GM04504 (cell line): ENCODE measurements at regions not wholly inside any gene's neighbourhood (a gene's known extent, or its start where the extent isn't known, plus 50 kb on each side); places are given as distances from the start of the nearest gene placed in this dataset.
"Not testable (repeated sequence)": the region's sequence is repeated elsewhere in the genome, so short reads cannot be mapped to it uniquely, and the experiment has no call there.

ENCODE experiments used
- DNase-seq: peaks from one replicate; pipeline ENCODE4 v3.0.0-alpha.2; 2012; ENCODE audit warnings: low read depth

- DNase-seq: no peak
Measured at GRCh38 chr9:119917175-119917574, 547.9 kb upstream of the BRINP1 start.

DNA sequence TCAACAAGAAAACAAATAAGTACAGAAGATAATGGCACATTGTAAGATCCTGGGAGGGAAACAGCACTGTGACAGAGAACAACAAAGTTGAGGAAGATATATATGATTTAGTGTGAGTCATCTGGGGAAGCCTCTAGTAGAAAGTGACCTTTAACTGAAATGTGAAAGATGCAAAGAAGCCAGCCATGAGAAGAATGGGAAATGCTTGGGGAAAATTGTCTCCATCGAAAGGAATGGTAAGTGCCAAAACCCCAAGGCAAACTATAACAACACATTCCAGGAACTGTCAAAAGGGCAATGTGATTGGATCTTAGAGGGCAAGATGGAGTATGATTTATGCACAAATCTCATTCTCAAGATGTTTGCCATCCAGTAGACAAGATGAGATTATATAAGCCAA is 537.8 kb upstream of the BRINP1 start:
- DNase-seq: no peak

- DNase-seq: no peak
Measured at GRCh38 chr9:119905724-119906123, 536.5 kb upstream of the BRINP1 start.

- DNase-seq: no peak
Measured at GRCh38 chr9:119903851-119904250, 534.6 kb upstream of the BRINP1 start.

GRCh38 chr9:119902611-119903010 is 533.4 kb upstream of the BRINP1 start:
- no peak for DNase-seq

DNA sequence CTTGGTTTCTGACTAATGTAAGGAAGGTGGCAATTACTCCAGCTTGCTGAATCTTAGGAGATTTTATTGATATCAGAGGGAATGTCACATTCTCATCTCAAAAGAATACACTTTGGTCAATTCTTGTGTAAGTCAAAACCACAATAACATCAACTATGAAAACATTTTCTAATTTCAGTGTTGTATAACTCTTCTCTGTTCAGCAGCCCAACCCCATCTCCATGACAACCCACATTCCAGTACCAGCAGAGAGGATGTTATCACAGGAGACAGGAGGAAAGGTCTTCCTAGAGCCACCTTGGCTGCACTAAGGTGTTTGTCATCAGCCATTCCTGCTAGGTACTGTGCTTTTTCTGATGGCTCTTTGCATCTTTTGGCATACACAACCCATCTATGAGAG is 529.1 kb upstream of the BRINP1 start:
- DNase-seq: no peak

- no peak for DNase-seq
Measured at GRCh38 chr9:119884438-119884837, 515.2 kb upstream of the BRINP1 start.

GRCh38 chr9:119881898-119882297 is 512.7 kb upstream of the BRINP1 start:
- DNase-seq: no peak

DNA sequence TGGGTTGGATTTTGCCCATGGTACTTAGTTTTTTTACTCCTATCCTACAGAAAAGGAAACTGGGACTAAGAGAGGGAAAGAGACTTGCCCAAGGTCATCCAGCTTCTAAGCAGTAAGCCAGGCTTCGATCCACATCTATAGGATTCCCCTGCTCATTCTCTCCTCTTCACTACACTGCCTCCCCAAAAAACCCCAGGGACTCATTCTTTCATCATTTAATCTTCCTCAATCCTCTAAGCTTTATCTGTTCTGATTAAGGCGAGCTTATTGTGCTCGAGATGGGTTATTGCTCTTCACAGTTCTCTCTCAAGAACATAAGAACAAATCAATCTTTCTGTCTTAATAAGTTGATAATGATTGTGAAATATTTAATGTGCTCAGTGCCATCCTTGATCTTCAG is 511.1 kb upstream of the BRINP1 start:
- DNase-seq: no peak

- no peak for DNase-seq
Measured at GRCh38 chr9:119877306-119877705, 508.1 kb upstream of the BRINP1 start.

- no peak for DNase-seq
Measured at GRCh38 chr9:119873877-119874276, 504.6 kb upstream of the BRINP1 start.

- not testable (repeated sequence) for DNase-seq
Measured at GRCh38 chr9:119870251-119870650, 501.0 kb upstream of the BRINP1 start.

DNA sequence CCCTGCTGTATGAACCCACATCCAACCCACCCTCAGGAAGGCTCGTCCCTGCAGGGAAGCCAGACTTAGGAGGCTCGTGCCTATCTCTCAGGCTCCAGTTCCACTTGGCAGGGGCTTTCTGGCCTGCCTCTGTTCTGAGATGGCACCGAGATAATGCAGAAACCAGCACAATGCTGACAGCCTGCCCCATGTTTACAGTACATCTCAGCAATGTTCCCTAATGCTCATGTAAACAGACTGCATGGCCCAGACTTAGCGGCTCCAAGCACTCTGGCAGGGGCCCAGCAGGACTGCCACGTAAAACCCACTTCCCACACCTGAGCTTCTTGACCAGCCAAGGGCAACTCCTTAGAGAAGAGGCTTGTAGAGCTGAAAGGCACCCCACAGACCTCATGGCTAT is 499.5 kb upstream of the BRINP1 start:
- no peak for DNase-seq

- no peak for DNase-seq
Measured at GRCh38 chr9:119861842-119862241, 492.6 kb upstream of the BRINP1 start.

DNA sequence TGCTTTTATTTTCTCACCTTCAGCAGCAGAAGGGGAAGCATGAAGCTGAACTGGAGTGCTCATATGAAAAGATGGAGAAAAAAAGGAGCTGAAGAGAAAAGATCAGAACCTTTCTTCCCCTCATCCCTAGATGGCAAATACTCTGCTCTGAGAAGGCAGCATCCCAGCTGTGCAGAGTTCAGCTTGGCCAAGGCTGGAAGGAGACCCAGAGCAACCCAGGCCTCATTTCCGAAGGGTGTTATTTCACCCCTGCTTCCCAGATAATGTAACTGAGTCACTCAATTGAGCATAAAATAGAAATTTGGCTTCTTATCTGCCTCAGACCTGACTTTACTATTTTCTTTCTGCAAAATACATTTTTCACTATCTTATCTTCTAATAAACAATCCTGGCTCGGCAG is 489.9 kb upstream of the BRINP1 start:
- no peak for DNase-seq

DNA sequence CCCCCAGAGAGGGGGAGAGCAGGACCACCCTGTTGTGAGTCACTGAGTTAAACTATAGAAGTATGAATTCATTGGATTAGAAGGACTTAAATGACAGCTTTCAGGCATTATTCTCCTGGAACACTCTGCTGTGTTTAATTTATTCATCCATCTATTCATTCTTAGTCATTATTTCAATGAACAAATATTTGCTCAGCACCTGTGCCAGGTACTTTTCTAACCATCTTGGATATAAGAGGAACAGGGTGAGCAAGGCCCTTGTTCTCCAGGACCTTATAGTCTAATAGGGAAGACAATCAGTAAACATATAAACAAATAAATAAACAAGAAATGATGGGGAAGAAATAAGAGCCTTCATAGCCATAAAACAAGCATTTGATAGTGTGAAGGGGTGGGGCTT is 483.9 kb upstream of the BRINP1 start:
- DNase-seq: no peak

DNA sequence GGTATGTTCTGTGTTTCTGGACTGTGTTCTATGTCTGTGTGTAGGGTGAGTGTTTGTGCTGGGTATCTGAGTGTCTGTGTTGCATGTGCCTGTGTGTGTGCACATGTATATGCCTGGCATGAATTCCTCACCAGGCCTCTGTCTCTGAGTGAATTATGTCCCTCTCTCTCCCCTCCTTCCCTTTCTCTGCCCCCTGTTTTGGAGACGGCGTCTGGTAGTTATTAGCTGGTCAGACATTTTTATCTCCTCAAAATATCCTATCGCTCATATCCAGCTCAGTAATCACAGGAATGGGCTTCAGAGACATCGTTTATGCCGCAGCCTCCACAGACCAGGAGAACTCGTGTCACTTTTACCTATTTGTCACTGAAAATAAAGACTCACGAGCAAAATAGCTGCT is 483.2 kb upstream of the BRINP1 start:
- DNase-seq: no peak

- no peak for DNase-seq
Measured at GRCh38 chr9:119844431-119844830, 475.2 kb upstream of the BRINP1 start.

GRCh38 chr9:119841016-119841415 is 471.8 kb upstream of the BRINP1 start:
- DNase-seq: no peak

- DNase-seq: no peak
Measured at GRCh38 chr9:119839888-119840287, 470.7 kb upstream of the BRINP1 start.

DNA sequence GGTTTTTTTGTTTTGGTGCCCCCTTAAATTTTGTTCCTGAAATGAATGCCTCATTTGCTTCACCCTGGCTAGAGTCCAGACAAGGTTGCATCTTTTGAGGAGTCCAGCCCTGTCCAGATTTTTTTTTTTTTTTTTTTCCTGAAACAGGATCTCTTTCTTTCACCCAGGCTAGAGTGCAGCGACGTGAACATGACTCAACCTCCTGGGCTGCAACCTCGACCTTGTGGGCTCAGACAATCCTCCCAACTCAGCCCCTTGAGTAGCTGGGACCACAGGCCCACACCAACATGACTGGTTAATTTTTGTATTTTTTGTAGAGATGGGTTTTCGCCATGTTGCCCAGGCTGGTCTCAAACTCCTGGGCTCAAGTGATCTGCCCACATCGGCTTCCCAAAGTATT is 469.0 kb upstream of the BRINP1 start:
- no peak for DNase-seq

- DNase-seq: no peak
Measured at GRCh38 chr9:119836036-119836435, 466.8 kb upstream of the BRINP1 start.

DNA sequence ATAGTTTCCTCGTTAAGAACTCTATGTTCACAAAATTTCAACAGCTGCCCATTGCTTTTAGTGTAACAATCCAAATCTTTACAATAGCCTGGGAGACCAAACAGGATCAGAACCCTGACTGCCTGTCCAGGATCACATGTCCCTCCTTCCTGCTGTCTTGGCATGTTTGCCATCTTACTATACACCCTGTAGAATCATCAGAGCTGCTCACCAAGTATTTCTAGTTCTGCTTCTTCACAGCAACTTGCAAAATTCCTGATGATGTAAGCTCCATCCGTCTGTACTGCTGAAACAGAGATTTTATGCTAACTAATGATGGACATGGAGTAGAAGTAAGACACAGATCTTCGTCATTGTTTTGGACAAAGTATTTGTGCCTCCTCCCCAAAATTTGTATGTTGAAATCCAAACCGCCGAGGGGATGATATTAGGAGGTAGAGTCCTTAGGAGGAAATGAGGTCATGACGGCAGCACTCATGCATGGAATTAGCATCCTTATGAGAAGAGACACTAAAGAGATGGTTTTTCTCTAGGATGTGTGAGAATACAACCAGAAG is 464.9 kb upstream of the BRINP1 start:
- no peak for DNase-seq

DNA sequence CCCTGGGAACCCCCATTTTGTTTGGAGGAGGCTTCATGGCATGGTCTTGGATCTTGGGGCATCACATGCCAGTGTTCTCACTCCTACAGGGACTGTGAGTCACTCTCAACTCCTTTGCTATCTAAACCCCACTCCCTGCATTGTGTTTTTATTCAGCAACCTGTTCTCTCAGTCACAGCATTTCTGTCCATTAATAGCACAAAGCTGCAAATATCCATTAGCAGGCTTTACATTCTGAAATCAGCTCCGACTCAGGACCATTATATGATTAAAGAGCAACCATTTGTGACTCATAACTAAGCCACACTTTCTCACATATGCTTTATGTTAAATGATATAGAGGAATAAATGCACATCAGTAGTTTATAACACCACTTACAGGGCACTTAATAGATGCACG is 462.1 kb upstream of the BRINP1 start:
- DNase-seq: no peak

DNA sequence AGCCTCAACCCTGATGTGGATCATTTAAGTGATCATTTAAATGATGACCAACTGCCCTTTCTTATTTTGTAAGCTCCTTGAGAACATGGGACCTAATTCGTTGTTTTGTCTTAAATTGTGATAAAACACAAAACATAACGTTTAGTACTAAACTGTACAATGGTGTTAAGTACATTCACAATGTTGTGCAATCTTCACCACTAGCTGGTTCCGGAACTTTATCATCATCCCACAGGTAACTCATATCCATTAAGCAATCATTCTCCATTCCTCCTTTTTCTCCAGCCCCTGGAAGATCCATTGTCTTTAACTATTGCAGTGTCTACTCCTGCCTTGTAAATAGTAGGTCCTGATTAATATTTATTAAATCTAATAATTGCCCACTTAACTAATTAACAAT is 460.5 kb upstream of the BRINP1 start:
- DNase-seq: no peak
